Liver (tissue), 8 donors: ENCODE measurements at regions not wholly inside any gene's neighbourhood (a gene's known extent, or its start where the extent isn't known, plus 50 kb on each side); places are given as distances from the start of the nearest gene placed in this dataset.

Experiments
- DNase-seq: peaks from one replicate; pipeline ENCODE4 v3.0.0-alpha.2; 2017; ENCODE audit warnings: low spot score
- H3K27ac ChIP-seq, 2 donors: one replicate each; pipeline ENCODE4 v1.7.0; 2013; ENCODE audit warnings: inconsistent platforms in 2 of 2, low read length in 2 of 2, control low read depth in 1 of 2, low read depth in 1 of 2, mild to moderate bottlenecking in 1 of 2
- H3K27me3 ChIP-seq, 4 donors: one replicate each; pipeline versions ENCODE4 v1.6.1 to v1.7.0; 2013; ENCODE audit warnings: low read length in 3 of 4, inconsistent platforms in 1 of 4, mild to moderate bottlenecking in 1 of 4, moderate library complexity in 1 of 4; ENCODE audit not compliant: control insufficient read depth in 4 of 4, insufficient read depth in 4 of 4
- H3K36me3 ChIP-seq, 4 donors: one replicate each; pipeline versions ENCODE4 v1.6.1 to v1.7.0; 2013; ENCODE audit warnings: low read length in 3 of 4, mild to moderate bottlenecking in 3 of 4, low read depth in 1 of 4, moderate library complexity in 1 of 4; ENCODE audit not compliant: control insufficient read depth in 4 of 4, insufficient read depth in 3 of 4
- H3K4me1 ChIP-seq, 4 donors: one replicate each; pipeline versions ENCODE4 v1.6.1 to v1.7.0; 2013; ENCODE audit warnings: low read length in 3 of 4, mild to moderate bottlenecking in 3 of 4, moderate library complexity in 1 of 4; ENCODE audit not compliant: control insufficient read depth in 4 of 4, insufficient read depth in 4 of 4
- H3K4me3 ChIP-seq, 3 donors: one replicate each; pipeline versions ENCODE4 v1.6.1 to v1.7.0; 2013; ENCODE audit warnings: low read length in 3 of 3, control low read depth in 1 of 3, low read depth in 1 of 3, mild to moderate bottlenecking in 1 of 3
- H3K9ac ChIP-seq, 2 donors: one replicate each; pipeline ENCODE4 v1.7.0; 2013; ENCODE audit warnings: low read length in 2 of 2, mild to moderate bottlenecking in 2 of 2, moderate library complexity in 2 of 2, control low read depth in 1 of 2, low read depth in 1 of 2
- H3K9me3 ChIP-seq, 4 donors: one replicate each; pipeline versions ENCODE4 v1.6.1 to v1.7.0; 2013; ENCODE audit warnings: low read length in 3 of 4; ENCODE audit not compliant: control insufficient read depth in 4 of 4
- EGR1 ChIP-seq, 2 donors: IDR thresholded peaks; 2 replicates each; pipeline ENCODE4 v1.6.1; 2016 to 2018; ENCODE audit warnings: antibody characterized with exemption in 2 of 2, low read depth in 2 of 2
- FOXA1 ChIP-seq: IDR thresholded peaks from 2 replicates; pipeline ENCODE4 v1.6.1; 2016; ENCODE audit warnings: antibody characterized with exemption
- FOXA2 ChIP-seq: IDR thresholded peaks from 2 replicates; pipeline ENCODE4 v1.6.1; 2016; ENCODE audit warnings: antibody characterized with exemption
- GABPA ChIP-seq, 2 donors: IDR thresholded peaks in 1 of 2; conservative IDR thresholded peaks in 1 of 2; 2 replicates each; pipeline ENCODE4 v1.6.1; 2016; ENCODE audit warnings: antibody characterized with exemption in 2 of 2, mild to moderate bottlenecking in 1 of 2, moderate library complexity in 1 of 2
- HNF4A ChIP-seq, 2 donors: conservative IDR thresholded peaks; 2 replicates each; pipeline ENCODE4 v1.6.1; 2016; ENCODE audit warnings: antibody characterized with exemption in 2 of 2, mild to moderate bottlenecking in 2 of 2
- HNF4G ChIP-seq: IDR thresholded peaks from 2 replicates; pipeline ENCODE4 v1.6.1; 2016; ENCODE audit warnings: antibody characterized with exemption
- JUND ChIP-seq, 2 donors: IDR thresholded peaks; 2 replicates each; pipeline ENCODE4 v1.6.1; 2016; ENCODE audit warnings: antibody characterized with exemption in 2 of 2
- NR2F2 ChIP-seq: IDR thresholded peaks from 2 replicates; pipeline ENCODE4 v1.6.1; 2016; ENCODE audit warnings: antibody characterized with exemption
- RAD21 ChIP-seq, 2 donors: IDR thresholded peaks; 2 replicates each; pipeline ENCODE4 v1.6.1; 2016; ENCODE audit warnings: antibody characterized with exemption in 2 of 2, mild to moderate bottlenecking in 2 of 2
- RXRA ChIP-seq, 2 donors: IDR thresholded peaks; 2 replicates each; pipeline ENCODE4 v1.6.1; 2017 to 2018; ENCODE audit warnings: antibody characterized with exemption in 2 of 2, mild to moderate bottlenecking in 1 of 2
- SP1 ChIP-seq: IDR thresholded peaks from 2 replicates; pipeline ENCODE4 v1.6.1; 2018; ENCODE audit warnings: antibody characterized with exemption, mild to moderate bottlenecking
- TAF1 ChIP-seq: conservative IDR thresholded peaks from 2 replicates; pipeline ENCODE4 v1.6.1; 2016; ENCODE audit warnings: antibody characterized with exemption, mild to moderate bottlenecking
- YY1 ChIP-seq: IDR thresholded peaks from 2 replicates; pipeline ENCODE4 v1.6.1; 2016; ENCODE audit warnings: antibody characterized with exemption, mild to moderate bottlenecking
- WGBS: extraction: QIAGEN DNeasy Blood & Tissue Kit; methylation state at CpG from one replicate; pipeline ENCODE4 v1.1.7; 2013; 5-methylcytosine and 5-hydroxymethylcytosine counted together
- TF ChIP-seq, protein P1 (sequence below): IDR thresholded peaks from 2 replicates; pipeline ENCODE4 v1.6.1; 2016; ENCODE audit warnings: antibody characterized with exemption
- TF ChIP-seq, protein P2 (sequence below): IDR thresholded peaks from 2 replicates; pipeline ENCODE4 v1.6.1; 2016; ENCODE audit warnings: antibody characterized with exemption
- TF ChIP-seq, protein P3 (sequence below): fragments of 150-350 bp; IDR thresholded peaks from 2 replicates; pipeline ENCODE4 v1.5.1; 2017; ENCODE audit warnings: improper control_type of control experiment, low read depth, low read length; ENCODE audit not compliant: missing input control
- TF ChIP-seq, protein P4 (sequence below): IDR thresholded peaks from 2 replicates; pipeline ENCODE4 v1.6.1; 2016; ENCODE audit warnings: antibody characterized with exemption
- TF ChIP-seq, protein P5 (sequence below): IDR thresholded peaks from 2 replicates; pipeline ENCODE4 v1.6.1; 2016; ENCODE audit warnings: antibody characterized with exemption, mild to moderate bottlenecking
- donor health status: healthy.
- donor health status: healthy.
- donor health status: healthy.
- donor health status: healthy.
- donor health status: healthy.

DNA sequence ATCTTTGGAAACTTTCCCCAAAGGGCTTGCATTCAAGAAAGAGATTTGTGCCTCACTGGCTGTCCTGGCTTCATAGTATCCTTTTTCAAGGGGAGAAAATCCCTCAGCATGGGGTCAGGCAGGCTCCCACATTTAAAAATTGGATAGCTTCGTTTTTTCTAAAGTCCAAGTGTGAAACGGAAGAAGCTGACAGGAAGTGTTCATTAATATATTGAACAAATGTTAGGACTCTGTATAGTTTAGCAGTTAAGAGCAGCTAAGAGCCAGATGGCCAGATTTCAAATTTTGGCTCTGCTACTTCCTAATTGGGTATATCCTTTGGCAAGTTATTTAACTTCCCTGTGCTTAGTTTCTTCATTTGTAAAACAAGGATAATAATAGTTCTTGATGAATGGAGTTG lies 354.9 kb upstream of the FAT3 start:
- Histone ChIP-seq H3K9me3 (no peaks in the 10 kb centered on the region), H3K4me3 (no peak overlapping the region), H3K9ac (no peak overlapping the region), H3K27ac (no peak overlapping the region), H3K36me3 (no peaks in the 10 kb centered on the region), H3K4me1 (peaks cover 0 to 3% (median 0%) of the 10 kb centered on the region in 4 donors), H3K27me3 (no peaks in the 10 kb centered on the region)
- WGBS = 38% methylated on average over 2 of the region's 2 CpGs
- no peak for DNase-seq
- TF ChIP-seq FOXA1 (no peak), GABPA (IDR thresholded peaks at IDR 0.05 in 1 of 2, conservative IDR thresholded peaks at IDR 0.05 in 1 of 2) (no peak), HNF4A (conservative IDR thresholded peaks at IDR 0.05) (no peak), EGR1 (IDR thresholded peaks at IDR 0.05; ENCODE audit: low read depth in 2 of 2) (no peak), JUND (IDR thresholded peaks at IDR 0.05) (no peak), SP1 (no peak), TAF1 (no peak), HNF4G (no peak), YY1 (no peak), NR2F2 (no peak), FOXA2 (no peak), RXRA (IDR thresholded peaks at IDR 0.05) (no peak), RAD21 (IDR thresholded peaks at IDR 0.05) (no peak)
- TF ChIP-seq, protein P1, sequence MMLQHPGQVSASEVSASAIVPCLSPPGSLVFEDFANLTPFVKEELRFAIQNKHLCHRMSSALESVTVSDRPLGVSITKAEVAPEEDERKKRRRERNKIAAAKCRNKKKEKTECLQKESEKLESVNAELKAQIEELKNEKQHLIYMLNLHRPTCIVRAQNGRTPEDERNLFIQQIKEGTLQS = no peak
- TF ChIP-seq, protein P2, sequence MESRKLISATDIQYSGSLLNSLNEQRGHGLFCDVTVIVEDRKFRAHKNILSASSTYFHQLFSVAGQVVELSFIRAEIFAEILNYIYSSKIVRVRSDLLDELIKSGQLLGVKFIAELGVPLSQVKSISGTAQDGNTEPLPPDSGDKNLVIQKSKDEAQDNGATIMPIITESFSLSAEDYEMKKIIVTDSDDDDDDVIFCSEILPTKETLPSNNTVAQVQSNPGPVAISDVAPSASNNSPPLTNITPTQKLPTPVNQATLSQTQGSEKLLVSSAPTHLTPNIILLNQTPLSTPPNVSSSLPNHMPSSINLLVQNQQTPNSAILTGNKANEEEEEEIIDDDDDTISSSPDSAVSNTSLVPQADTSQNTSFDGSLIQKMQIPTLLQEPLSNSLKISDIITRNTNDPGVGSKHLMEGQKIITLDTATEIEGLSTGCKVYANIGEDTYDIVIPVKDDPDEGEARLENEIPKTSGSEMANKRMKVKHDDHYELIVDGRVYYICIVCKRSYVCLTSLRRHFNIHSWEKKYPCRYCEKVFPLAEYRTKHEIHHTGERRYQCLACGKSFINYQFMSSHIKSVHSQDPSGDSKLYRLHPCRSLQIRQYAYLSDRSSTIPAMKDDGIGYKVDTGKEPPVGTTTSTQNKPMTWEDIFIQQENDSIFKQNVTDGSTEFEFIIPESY = no peak
- TF ChIP-seq, protein P3, sequence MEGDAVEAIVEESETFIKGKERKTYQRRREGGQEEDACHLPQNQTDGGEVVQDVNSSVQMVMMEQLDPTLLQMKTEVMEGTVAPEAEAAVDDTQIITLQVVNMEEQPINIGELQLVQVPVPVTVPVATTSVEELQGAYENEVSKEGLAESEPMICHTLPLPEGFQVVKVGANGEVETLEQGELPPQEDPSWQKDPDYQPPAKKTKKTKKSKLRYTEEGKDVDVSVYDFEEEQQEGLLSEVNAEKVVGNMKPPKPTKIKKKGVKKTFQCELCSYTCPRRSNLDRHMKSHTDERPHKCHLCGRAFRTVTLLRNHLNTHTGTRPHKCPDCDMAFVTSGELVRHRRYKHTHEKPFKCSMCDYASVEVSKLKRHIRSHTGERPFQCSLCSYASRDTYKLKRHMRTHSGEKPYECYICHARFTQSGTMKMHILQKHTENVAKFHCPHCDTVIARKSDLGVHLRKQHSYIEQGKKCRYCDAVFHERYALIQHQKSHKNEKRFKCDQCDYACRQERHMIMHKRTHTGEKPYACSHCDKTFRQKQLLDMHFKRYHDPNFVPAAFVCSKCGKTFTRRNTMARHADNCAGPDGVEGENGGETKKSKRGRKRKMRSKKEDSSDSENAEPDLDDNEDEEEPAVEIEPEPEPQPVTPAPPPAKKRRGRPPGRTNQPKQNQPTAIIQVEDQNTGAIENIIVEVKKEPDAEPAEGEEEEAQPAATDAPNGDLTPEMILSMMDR = no peak
- TF ChIP-seq, protein P4, sequence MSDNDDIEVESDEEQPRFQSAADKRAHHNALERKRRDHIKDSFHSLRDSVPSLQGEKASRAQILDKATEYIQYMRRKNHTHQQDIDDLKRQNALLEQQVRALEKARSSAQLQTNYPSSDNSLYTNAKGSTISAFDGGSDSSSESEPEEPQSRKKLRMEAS = no peak
- TF ChIP-seq, protein P5, sequence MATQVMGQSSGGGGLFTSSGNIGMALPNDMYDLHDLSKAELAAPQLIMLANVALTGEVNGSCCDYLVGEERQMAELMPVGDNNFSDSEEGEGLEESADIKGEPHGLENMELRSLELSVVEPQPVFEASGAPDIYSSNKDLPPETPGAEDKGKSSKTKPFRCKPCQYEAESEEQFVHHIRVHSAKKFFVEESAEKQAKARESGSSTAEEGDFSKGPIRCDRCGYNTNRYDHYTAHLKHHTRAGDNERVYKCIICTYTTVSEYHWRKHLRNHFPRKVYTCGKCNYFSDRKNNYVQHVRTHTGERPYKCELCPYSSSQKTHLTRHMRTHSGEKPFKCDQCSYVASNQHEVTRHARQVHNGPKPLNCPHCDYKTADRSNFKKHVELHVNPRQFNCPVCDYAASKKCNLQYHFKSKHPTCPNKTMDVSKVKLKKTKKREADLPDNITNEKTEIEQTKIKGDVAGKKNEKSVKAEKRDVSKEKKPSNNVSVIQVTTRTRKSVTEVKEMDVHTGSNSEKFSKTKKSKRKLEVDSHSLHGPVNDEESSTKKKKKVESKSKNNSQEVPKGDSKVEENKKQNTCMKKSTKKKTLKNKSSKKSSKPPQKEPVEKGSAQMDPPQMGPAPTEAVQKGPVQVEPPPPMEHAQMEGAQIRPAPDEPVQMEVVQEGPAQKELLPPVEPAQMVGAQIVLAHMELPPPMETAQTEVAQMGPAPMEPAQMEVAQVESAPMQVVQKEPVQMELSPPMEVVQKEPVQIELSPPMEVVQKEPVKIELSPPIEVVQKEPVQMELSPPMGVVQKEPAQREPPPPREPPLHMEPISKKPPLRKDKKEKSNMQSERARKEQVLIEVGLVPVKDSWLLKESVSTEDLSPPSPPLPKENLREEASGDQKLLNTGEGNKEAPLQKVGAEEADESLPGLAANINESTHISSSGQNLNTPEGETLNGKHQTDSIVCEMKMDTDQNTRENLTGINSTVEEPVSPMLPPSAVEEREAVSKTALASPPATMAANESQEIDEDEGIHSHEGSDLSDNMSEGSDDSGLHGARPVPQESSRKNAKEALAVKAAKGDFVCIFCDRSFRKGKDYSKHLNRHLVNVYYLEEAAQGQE = no peak
